ENCODE measurements at regions not wholly inside any gene's neighbourhood (a gene's known extent, or its start where the extent isn't known, plus 50 kb on each side); places are given as distances from the start of the nearest gene placed in this dataset.

DNA sequence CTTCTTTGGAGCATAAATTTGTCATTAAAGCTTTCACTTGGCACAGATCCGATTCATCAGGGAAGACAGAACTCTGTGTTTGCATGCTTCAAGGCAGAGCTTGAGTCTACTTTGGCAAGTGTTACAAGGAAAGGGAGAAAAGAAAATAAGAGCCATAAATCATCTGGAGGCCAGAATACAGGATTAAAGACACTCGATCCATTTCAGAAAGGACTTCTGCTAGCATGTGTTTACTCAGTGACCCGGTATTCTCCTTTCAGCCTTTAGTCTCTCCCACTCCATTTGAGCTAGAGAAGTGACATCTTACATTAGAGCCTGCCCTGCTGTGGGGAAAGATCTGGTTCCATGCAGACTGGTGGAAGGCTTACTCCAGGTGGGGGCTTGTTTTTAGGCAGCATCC, 306.4 kb downstream of the KLF5 start:
- TF ChIP-seq, protein P1, sequence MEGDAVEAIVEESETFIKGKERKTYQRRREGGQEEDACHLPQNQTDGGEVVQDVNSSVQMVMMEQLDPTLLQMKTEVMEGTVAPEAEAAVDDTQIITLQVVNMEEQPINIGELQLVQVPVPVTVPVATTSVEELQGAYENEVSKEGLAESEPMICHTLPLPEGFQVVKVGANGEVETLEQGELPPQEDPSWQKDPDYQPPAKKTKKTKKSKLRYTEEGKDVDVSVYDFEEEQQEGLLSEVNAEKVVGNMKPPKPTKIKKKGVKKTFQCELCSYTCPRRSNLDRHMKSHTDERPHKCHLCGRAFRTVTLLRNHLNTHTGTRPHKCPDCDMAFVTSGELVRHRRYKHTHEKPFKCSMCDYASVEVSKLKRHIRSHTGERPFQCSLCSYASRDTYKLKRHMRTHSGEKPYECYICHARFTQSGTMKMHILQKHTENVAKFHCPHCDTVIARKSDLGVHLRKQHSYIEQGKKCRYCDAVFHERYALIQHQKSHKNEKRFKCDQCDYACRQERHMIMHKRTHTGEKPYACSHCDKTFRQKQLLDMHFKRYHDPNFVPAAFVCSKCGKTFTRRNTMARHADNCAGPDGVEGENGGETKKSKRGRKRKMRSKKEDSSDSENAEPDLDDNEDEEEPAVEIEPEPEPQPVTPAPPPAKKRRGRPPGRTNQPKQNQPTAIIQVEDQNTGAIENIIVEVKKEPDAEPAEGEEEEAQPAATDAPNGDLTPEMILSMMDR (IDR thresholded peaks at IDR 0.05; ENCODE audit: poor library complexity, severe bottlenecking): no peak
- TF ChIP-seq EP300 (conservative IDR thresholded peaks at IDR 0.05; ENCODE audit: poor library complexity, severe bottlenecking) (no peak), TAF1 (IDR thresholded peaks at IDR 0.05; ENCODE audit: low read depth) (no peak), EZH2 (IDR thresholded peaks at IDR 0.05; ENCODE audit: borderline replicate concordance, insufficient read depth, low read length, poor library complexity, severe bottlenecking) (no peak), MXI1 (conservative IDR thresholded peaks at IDR 0.05; ENCODE audit: poor library complexity, severe bottlenecking) (no peak), POLR2AphosphoS5 (IDR thresholded peaks at IDR 0.05) (no peak), RAD21 (conservative IDR thresholded peaks at IDR 0.05) (no peak), SMC3 (conservative IDR thresholded peaks at IDR 0.05; ENCODE audit: poor library complexity) (no peak)
- TF ChIP-seq, protein P2, sequence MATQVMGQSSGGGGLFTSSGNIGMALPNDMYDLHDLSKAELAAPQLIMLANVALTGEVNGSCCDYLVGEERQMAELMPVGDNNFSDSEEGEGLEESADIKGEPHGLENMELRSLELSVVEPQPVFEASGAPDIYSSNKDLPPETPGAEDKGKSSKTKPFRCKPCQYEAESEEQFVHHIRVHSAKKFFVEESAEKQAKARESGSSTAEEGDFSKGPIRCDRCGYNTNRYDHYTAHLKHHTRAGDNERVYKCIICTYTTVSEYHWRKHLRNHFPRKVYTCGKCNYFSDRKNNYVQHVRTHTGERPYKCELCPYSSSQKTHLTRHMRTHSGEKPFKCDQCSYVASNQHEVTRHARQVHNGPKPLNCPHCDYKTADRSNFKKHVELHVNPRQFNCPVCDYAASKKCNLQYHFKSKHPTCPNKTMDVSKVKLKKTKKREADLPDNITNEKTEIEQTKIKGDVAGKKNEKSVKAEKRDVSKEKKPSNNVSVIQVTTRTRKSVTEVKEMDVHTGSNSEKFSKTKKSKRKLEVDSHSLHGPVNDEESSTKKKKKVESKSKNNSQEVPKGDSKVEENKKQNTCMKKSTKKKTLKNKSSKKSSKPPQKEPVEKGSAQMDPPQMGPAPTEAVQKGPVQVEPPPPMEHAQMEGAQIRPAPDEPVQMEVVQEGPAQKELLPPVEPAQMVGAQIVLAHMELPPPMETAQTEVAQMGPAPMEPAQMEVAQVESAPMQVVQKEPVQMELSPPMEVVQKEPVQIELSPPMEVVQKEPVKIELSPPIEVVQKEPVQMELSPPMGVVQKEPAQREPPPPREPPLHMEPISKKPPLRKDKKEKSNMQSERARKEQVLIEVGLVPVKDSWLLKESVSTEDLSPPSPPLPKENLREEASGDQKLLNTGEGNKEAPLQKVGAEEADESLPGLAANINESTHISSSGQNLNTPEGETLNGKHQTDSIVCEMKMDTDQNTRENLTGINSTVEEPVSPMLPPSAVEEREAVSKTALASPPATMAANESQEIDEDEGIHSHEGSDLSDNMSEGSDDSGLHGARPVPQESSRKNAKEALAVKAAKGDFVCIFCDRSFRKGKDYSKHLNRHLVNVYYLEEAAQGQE (IDR thresholded peaks at IDR 0.05; ENCODE audit: borderline replicate concordance): no peak

Data from neural cell (in vitro differentiated cells).